Activated T-helper 1 cell treated with anti-CD3 and anti-CD28 coated beads, Interleukin-12 subunit alpha, Interleukin-12 subunit beta, Interleukin-2, Interleukin-4 antibody, amounts not matched to agents 30 ng/mL and 10 ng/mL and 1 ng/mL, durations not matched to agents 14 hours and 24 hours and 36 hours (primary cell): ENCODE measurements at regions not wholly inside any gene's neighbourhood (a gene's known extent, or its start where the extent isn't known, plus 50 kb on each side); places are given as distances from the start of the nearest gene placed in this dataset.

Experiments used
- DNase-seq: peaks from one replicate; pipeline ENCODE4 v3.0.0; 2021; ENCODE audit warnings: low spot score
- H3K27ac Mint-ChIP-seq: one replicate; pipeline ENCODE4 v1.8.0; 2021; ENCODE audit warnings: mild to moderate bottlenecking, mixed read lengths
- H3K27me3 Mint-ChIP-seq: one replicate; pipeline ENCODE4 v1.8.0; 2022; ENCODE audit warnings: mild to moderate bottlenecking, moderate library complexity, mixed read lengths; ENCODE audit not compliant: insufficient read depth
- H3K36me3 Mint-ChIP-seq: one replicate; pipeline ENCODE4 v1.8.0; 2021; ENCODE audit warnings: low read depth, mixed read lengths
- H3K4me1 Mint-ChIP-seq: one replicate; pipeline ENCODE4 v1.8.0; 2021; ENCODE audit warnings: low read depth, mixed read lengths
- H3K4me3 Mint-ChIP-seq: one replicate; pipeline ENCODE4 v1.8.0; 2021; ENCODE audit warnings: mild to moderate bottlenecking, moderate library complexity, mixed read lengths
- H3K9me3 Mint-ChIP-seq: one replicate; pipeline ENCODE4 v1.8.0; 2021; ENCODE audit warnings: mixed read lengths
- intact Hi-C: fragments of 100-400 bp; cut with micrococcal nuclease; formaldehyde crosslinking; loops from one replicate; pipeline ENCODE4 v1.15.1; 2024

DNA sequence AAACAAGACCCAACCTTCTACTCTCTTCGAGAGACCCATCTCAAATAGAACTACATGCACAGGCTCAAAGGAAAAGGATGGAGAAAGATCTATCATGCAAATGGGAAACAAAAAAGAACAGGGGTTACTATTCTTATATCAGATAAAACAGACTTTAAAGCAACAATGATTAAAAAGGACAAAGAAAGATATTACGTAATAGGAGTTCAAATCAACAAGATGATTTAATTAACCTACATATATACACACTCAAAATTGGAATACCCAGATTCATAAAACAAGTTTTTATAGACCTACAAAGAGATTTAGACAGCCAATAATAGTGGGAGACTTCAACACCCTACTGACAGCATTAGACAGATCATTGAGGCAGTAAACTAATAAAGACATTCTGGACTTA is 536.6 kb upstream of the RAG2 start:
- Mint-ChIP-seq H3K27ac (no peak overlapping the region), H3K36me3 (no peaks in the 10 kb centered on the region)

GRCh38 chr11:37124384-37124783 is 526.3 kb upstream of the RAG2 start:
- no peak overlapping the region for H3K27ac Mint-ChIP-seq
- DNase-seq: no peak

More for the DNA sequence above, 536.6 kb upstream of the RAG2 start:
- Mint-ChIP-seq H3K4me3 (no peak overlapping the region), H3K9me3 (peaks cover 25% of the 10 kb centered on the region), H3K4me1 (no peaks in the 10 kb centered on the region), H3K27me3 (no peaks in the 10 kb centered on the region)
- intact Hi-C loops: no loop called here
- no peak for DNase-seq

GRCh38 chr11:37115963-37116362 is 517.9 kb upstream of the RAG2 start:
- H3K9me3 Mint-ChIP-seq: no peaks in the 10 kb centered on the region
- H3K4me1 Mint-ChIP-seq: no peaks in the 10 kb centered on the region
- H3K27me3 Mint-ChIP-seq: no peaks in the 10 kb centered on the region
- no peak overlapping the region for H3K4me3 Mint-ChIP-seq
- intact Hi-C loops: no loop called here
- no peak for DNase-seq
- H3K36me3 Mint-ChIP-seq: no peaks in the 10 kb centered on the region
- H3K27ac Mint-ChIP-seq: no peak overlapping the region

More at GRCh38 chr11:37124384-37124783, 526.3 kb upstream of the RAG2 start:
- Mint-ChIP-seq H3K27me3 (no peaks in the 10 kb centered on the region), H3K36me3 (no peaks in the 10 kb centered on the region), H3K4me1 (no peaks in the 10 kb centered on the region), H3K4me3 (no peak overlapping the region), H3K9me3 (peaks cover 3% of the 10 kb centered on the region)
- intact Hi-C loops: no loop called here

GRCh38 chr11:37110385-37110784 is 512.3 kb upstream of the RAG2 start:
- no peak overlapping the region for H3K4me3 Mint-ChIP-seq
- intact Hi-C loops: no loop called here

GRCh38 chr11:37109286-37109585 is 511.2 kb upstream of the RAG2 start:
- intact Hi-C loops: no loop called here

More at GRCh38 chr11:37110385-37110784, 512.3 kb upstream of the RAG2 start:
- Mint-ChIP-seq H3K27ac (no peak overlapping the region), H3K27me3 (no peaks in the 10 kb centered on the region), H3K9me3 (no peaks in the 10 kb centered on the region), H3K4me1 (no peaks in the 10 kb centered on the region), H3K36me3 (no peaks in the 10 kb centered on the region)
- DNase-seq: no peak

DNA sequence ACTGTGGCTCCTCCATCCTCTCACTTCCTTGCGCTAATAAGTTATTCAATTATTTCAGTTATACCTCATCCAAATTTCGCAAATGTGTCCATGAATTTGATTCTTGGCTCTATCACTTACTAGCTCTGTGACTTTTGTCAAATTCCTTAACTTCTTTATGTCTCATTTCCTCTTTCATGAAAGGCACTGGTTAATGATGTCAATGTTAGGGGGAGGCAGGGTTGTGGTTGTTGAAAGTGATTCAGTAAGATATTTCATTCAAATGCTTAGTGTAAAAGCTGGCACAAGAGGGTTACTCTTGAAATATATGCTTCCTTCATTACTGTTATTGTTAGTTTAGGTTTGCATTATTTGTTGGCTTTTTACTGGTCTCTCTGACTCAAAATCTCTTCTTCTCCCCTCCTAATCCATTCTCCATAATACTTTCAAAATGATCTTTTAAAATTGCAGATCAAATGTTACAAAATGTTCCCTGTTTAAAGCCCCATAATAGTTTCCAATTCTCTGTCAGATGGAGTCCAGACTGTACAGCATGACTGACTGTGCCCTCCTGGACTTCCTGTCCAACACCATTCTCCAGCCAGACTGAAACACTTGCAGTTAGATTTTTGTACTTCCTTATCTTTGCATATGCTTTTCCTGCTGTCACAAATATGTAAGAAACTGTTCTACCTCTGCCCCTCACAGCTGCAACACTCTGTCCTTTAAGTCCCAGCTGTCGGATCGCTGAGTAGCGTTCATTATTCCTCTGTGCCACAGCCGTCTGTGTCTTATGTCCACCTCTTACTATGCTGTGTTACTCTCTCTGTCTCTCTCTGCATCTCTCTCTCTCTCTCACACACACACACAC is 510.6 kb upstream of the RAG2 start:
- intact Hi-C loops: no loop called here
- no peaks in the 10 kb centered on the region for H3K4me1 Mint-ChIP-seq

More at GRCh38 chr11:37109286-37109585, 511.2 kb upstream of the RAG2 start:
- H3K36me3 Mint-ChIP-seq: no peaks in the 10 kb centered on the region
- H3K4me3 Mint-ChIP-seq: no peak overlapping the region
- no peaks in the 10 kb centered on the region for H3K4me1 Mint-ChIP-seq
- no peak overlapping the region for H3K27ac Mint-ChIP-seq
- no peaks in the 10 kb centered on the region for H3K9me3 Mint-ChIP-seq
- H3K27me3 Mint-ChIP-seq: no peaks in the 10 kb centered on the region
- DNase-seq: no peak

DNA sequence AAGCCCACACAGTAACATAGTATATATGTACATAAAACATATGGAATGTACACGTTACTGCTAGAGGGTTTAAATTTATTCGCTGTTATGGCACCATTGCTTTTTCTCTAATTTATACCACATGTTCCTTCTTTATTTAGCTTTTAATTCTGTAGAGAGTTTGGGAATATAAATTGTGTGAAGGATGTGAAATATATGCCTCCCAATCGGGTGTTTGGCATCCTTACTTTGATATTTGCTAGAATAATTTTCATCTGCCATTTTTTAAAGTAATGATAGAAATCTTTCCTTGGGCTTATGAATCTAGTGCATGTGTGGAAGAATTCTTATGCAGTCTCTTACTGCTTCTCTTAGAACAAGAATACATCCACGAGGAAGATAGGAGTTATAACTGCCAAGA is 509.8 kb upstream of the RAG2 start:
- Mint-ChIP-seq H3K4me3 (no peak overlapping the region), H3K27me3 (no peaks in the 10 kb centered on the region), H3K4me1 (no peaks in the 10 kb centered on the region), H3K9me3 (peaks cover 2% of the 10 kb centered on the region), H3K27ac (no peak overlapping the region), H3K36me3 (no peaks in the 10 kb centered on the region)
- DNase-seq: no peak
- intact Hi-C loops: no loop called here

More for the DNA sequence above, 510.6 kb upstream of the RAG2 start:
- no peak overlapping the region for H3K27ac Mint-ChIP-seq
- DNase-seq: no peak
- no peak overlapping the region for H3K4me3 Mint-ChIP-seq
- peaks cover 2% of the 10 kb centered on the region for H3K9me3 Mint-ChIP-seq
- no peaks in the 10 kb centered on the region for H3K27me3 Mint-ChIP-seq
- H3K36me3 Mint-ChIP-seq: no peaks in the 10 kb centered on the region

- no peaks in the 10 kb centered on the region for H3K4me1 Mint-ChIP-seq
- no peaks in the 10 kb centered on the region for H3K27me3 Mint-ChIP-seq
- intact Hi-C loops: no loop called here
- no peak overlapping the region for H3K4me3 Mint-ChIP-seq
- no peaks in the 10 kb centered on the region for H3K36me3 Mint-ChIP-seq
- H3K9me3 Mint-ChIP-seq: peaks cover 2% of the 10 kb centered on the region
- no peak for DNase-seq
- H3K27ac Mint-ChIP-seq: no peak overlapping the region
Observed at GRCh38 chr11:37107415-37107814, 509.4 kb upstream of the RAG2 start.

GRCh38 chr11:37105427-37105826 is 507.4 kb upstream of the RAG2 start:
- Mint-ChIP-seq H3K36me3 (no peaks in the 10 kb centered on the region), H3K4me1 (no peaks in the 10 kb centered on the region), H3K9me3 (peaks cover 2% of the 10 kb centered on the region), H3K27ac (no peak overlapping the region), H3K4me3 (no peak overlapping the region), H3K27me3 (no peaks in the 10 kb centered on the region)
- intact Hi-C loops: no loop called here
- no peak for DNase-seq

GRCh38 chr11:37104380-37104779 is 506.3 kb upstream of the RAG2 start:
- Mint-ChIP-seq H3K4me3 (no peak overlapping the region), H3K27me3 (no peaks in the 10 kb centered on the region), H3K9me3 (peaks cover 2% of the 10 kb centered on the region), H3K4me1 (no peaks in the 10 kb centered on the region), H3K27ac (no peak overlapping the region), H3K36me3 (no peaks in the 10 kb centered on the region)
- intact Hi-C loops: no loop called here
- no peak for DNase-seq

GRCh38 chr11:37100008-37100407 is 502.0 kb upstream of the RAG2 start:
- no peaks in the 10 kb centered on the region for H3K27me3 Mint-ChIP-seq
- intact Hi-C loops: no loop called here
- H3K4me3 Mint-ChIP-seq: no peak overlapping the region
- no peak overlapping the region for H3K27ac Mint-ChIP-seq
- peaks cover 6% of the 10 kb centered on the region for H3K9me3 Mint-ChIP-seq
- H3K36me3 Mint-ChIP-seq: no peaks in the 10 kb centered on the region
- no peaks in the 10 kb centered on the region for H3K4me1 Mint-ChIP-seq
- no peak for DNase-seq

GRCh38 chr11:37092487-37092886 is 494.5 kb upstream of the RAG2 start:
- intact Hi-C loops: no loop called here
- Mint-ChIP-seq H3K4me3 (no peak overlapping the region), H3K9me3 (no peaks in the 10 kb centered on the region), H3K36me3 (no peaks in the 10 kb centered on the region), H3K4me1 (no peaks in the 10 kb centered on the region), H3K27ac (no peak overlapping the region), H3K27me3 (no peaks in the 10 kb centered on the region)
- no peak for DNase-seq

DNA sequence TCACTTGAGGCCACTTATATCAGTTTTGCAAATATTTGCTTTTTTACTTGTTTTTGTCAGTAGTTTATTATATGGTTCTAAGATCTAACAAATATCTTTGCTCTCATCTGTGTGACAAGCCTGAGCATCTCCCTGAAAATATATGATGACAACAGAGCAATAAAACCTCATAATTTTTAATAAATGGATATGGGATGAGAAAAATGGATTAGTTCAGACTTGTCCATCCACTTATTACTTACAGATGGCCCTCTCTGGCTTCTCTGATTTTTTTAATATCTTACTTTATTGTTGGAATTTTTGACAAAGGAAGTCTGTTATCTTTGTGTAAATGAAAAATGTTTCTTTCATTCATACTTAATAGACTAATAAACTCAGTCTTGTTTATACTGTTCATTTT is 491.4 kb upstream of the RAG2 start:
- Mint-ChIP-seq H3K9me3 (no peaks in the 10 kb centered on the region), H3K36me3 (no peaks in the 10 kb centered on the region), H3K4me1 (no peaks in the 10 kb centered on the region), H3K27ac (no peak overlapping the region), H3K4me3 (no peak overlapping the region), H3K27me3 (no peaks in the 10 kb centered on the region)
- no peak for DNase-seq
- intact Hi-C loops: no loop called here

- intact Hi-C loops: no loop called here
- no peaks in the 10 kb centered on the region for H3K4me1 Mint-ChIP-seq
- no peak for DNase-seq
- no peaks in the 10 kb centered on the region for H3K27me3 Mint-ChIP-seq
- no peak overlapping the region for H3K4me3 Mint-ChIP-seq
- no peak overlapping the region for H3K27ac Mint-ChIP-seq
- no peaks in the 10 kb centered on the region for H3K9me3 Mint-ChIP-seq
- H3K36me3 Mint-ChIP-seq: no peaks in the 10 kb centered on the region
Observed at GRCh38 chr11:37088573-37088910, 490.5 kb upstream of the RAG2 start.
